HepG2 (cell line): ENCODE measurements at regions not wholly inside any gene's neighbourhood (a gene's known extent, or its start where the extent isn't known, plus 50 kb on each side); places are given as distances from the start of the nearest gene placed in this dataset.

ENCODE experiments used
- ATAC-seq: fragments of 200-7000 bp; cut with Tn5 transposase; 3 replicates; pipeline ENCODE4 v1.9.1; 2020; ENCODE audit warnings: mild to moderate bottlenecking, moderate library complexity
- BruUV-seq: library from RNA; stranded (reverse); fragments of 400-500 nt; replicated peaks from 2 replicates; lab custom pipeline; 2021; lab: Mats Ljungman, UMichigan
- CTCF ChIA-PET: fragments of 300-600 bp; formaldehyde crosslinking; extraction: SDS; loops from one replicate; lab custom pipeline; 2021; ENCODE audit warnings: low total read pairs, inconsistent platforms, low intra/inter-chr PET ratio; lab: Yijun Ruan, JAX
- POLR2A ChIA-PET: fragments of 350-600 bp; sonication (Branson Sonifier 250); formaldehyde crosslinking; loops from one replicate; lab custom pipeline; 2020; ENCODE audit warnings: antibody characterized with exemption, inconsistent platforms; lab: Yijun Ruan, JAX
- DNase-seq: peaks from one replicate; pipeline ENCODE4 v3.0.0-alpha.2; 2015; ENCODE audit warnings: low spot score
- FAIRE-seq: peaks from 3 replicates; lab custom pipeline; 2011; peaks lifted over from hg19 to GRCh38; lab: Jason Lieb, UNC
- H2AFZ ChIP-seq: one replicate; pipeline ENCODE4 v1.6.1; 2011; ENCODE audit warnings: low read length, inconsistent platforms
- H3K27ac ChIP-seq: fragments of 300-600 bp; 3 replicates; pipeline ENCODE4 v1.8.0; 2011; ENCODE audit warnings: mixed run types, mild to moderate bottlenecking, mixed read lengths, low read length, inconsistent platforms; ENCODE audit not compliant: insufficient read depth; ENCODE audit errors: extremely low read length
- H3K27me3 ChIP-seq, 2 experiments: fragments of 200-600 bp in 1 of 2; 2 replicates in 1 of 2; 3 replicates in 1 of 2; pipeline versions ENCODE4 v1.6.0 to v1.8.0; 2011; ENCODE audit warnings: low read length in 2 of 2, mild to moderate bottlenecking in 2 of 2, moderate library complexity in 2 of 2, inconsistent platforms in 1 of 2; ENCODE audit not compliant: insufficient read depth in 2 of 2, control insufficient read depth in 1 of 2
- H3K36me3 ChIP-seq, 2 experiments: fragments of 200-600 bp in 1 of 2; replicated peaks in 1 of 2; 2 replicates in 1 of 2; 3 replicates in 1 of 2; pipeline versions ENCODE4 v1.5.1 to v1.8.0; 2011; ENCODE audit warnings: low read length in 2 of 2, inconsistent platforms in 1 of 2; ENCODE audit not compliant: insufficient read depth in 2 of 2, control insufficient read depth in 1 of 2
- H3K4me1 ChIP-seq: 2 replicates; pipeline ENCODE4 v1.5.1; 2012; ENCODE audit warnings: low read length, inconsistent platforms; ENCODE audit not compliant: insufficient read depth
- H3K4me2 ChIP-seq: 2 replicates; pipeline ENCODE4 v1.6.0; 2011; ENCODE audit warnings: low read depth, low read length, inconsistent platforms
- H3K4me3 ChIP-seq, 3 experiments: fragments of 200-600 bp in 1 of 3; sonication (generic), shearing (Covaris generic) in 1 of 3; replicated peaks in 1 of 3; 2 replicates each; pipeline ENCODE4 v1.5.1; 2011 to 2016; ENCODE audit warnings: low read length in 3 of 3, inconsistent platforms in 2 of 3, low read depth in 2 of 3, mild to moderate bottlenecking in 2 of 3, control low read depth in 1 of 3, mixed read lengths in 1 of 3; ENCODE audit not compliant: insufficient read depth in 1 of 3
- H3K79me2 ChIP-seq: one replicate; pipeline ENCODE4 v1.6.1; 2011; ENCODE audit warnings: low read length, inconsistent platforms; ENCODE audit not compliant: insufficient read depth
- H3K9ac ChIP-seq: 2 replicates; pipeline ENCODE4 v1.6.0; 2011; ENCODE audit warnings: mild to moderate bottlenecking, low read depth, low read length, inconsistent platforms; ENCODE audit not compliant: insufficient read depth
- H3K9me3 ChIP-seq: 2 replicates; pipeline ENCODE4 v1.5.1; 2012; ENCODE audit warnings: mild to moderate bottlenecking, low read length
- H4K20me1 ChIP-seq: 2 replicates; pipeline ENCODE4 v1.6.0; 2011; ENCODE audit warnings: inconsistent platforms, mild to moderate bottlenecking, low read length, moderate library complexity; ENCODE audit not compliant: insufficient read depth
- BCL6 ChIP-seq: IDR thresholded peaks from 2 replicates; pipeline ENCODE4 v1.6.1; 2016; ENCODE audit warnings: missing genetic modification reagents, missing compliant biosample characterization
- CBX5 ChIP-seq: sonication (generic); formaldehyde crosslinking; IDR thresholded peaks from 2 replicates; pipeline ENCODE4 v1.4.0; 2020; ENCODE audit warnings: missing genetic modification reagents, borderline replicate concordance
- CHCHD3 ChIP-seq: sonication (generic); formaldehyde crosslinking; IDR thresholded peaks from 2 replicates; pipeline ENCODE4 v1.8.0; 2022; ENCODE audit warnings: mild to moderate bottlenecking, missing genetic modification reagents, moderate library complexity
- MAFF ChIP-seq: IDR thresholded peaks from 2 replicates; pipeline ENCODE4 v1.6.1; 2011; ENCODE audit warnings: low read depth, low read length, improper control_type of control experiment
- SMAD1 ChIP-seq: sonication (generic); formaldehyde crosslinking; IDR thresholded peaks from 2 replicates; pipeline ENCODE4 v1.4.0; 2020; ENCODE audit warnings: missing genetic modification reagents, low read depth, mild to moderate bottlenecking, borderline replicate concordance
- THYN1 ChIP-seq: sonication (generic); formaldehyde crosslinking; IDR thresholded peaks from 2 replicates; pipeline ENCODE4 v1.8.1; 2023; ENCODE audit warnings: low read depth, mild to moderate bottlenecking, moderate library complexity, missing genetic modification reagents, borderline replicate concordance
- XBP1 ChIP-seq: sonication (generic); formaldehyde crosslinking; IDR thresholded peaks from 2 replicates; pipeline ENCODE4 v1.5.0; 2020; ENCODE audit warnings: missing genetic modification reagents
- ZNF44 ChIP-seq: sonication (generic); formaldehyde crosslinking; IDR thresholded peaks from 2 replicates; pipeline ENCODE4 v1.5.1; 2020; ENCODE audit warnings: mild to moderate bottlenecking, missing genetic modification reagents
- ZNF558 ChIP-seq: sonication (generic); formaldehyde crosslinking; IDR thresholded peaks from 2 replicates; pipeline ENCODE4 v1.9.0; 2022; ENCODE audit warnings: mild to moderate bottlenecking, missing genetic modification reagents, borderline replicate concordance
- ZNF670 ChIP-seq: sonication (generic); formaldehyde crosslinking; IDR thresholded peaks from 2 replicates; pipeline ENCODE4 v1.8.0; 2022; ENCODE audit warnings: mild to moderate bottlenecking, missing genetic modification reagents, borderline replicate concordance
- ZNF776 ChIP-seq: sonication (generic); formaldehyde crosslinking; IDR thresholded peaks from 2 replicates; pipeline ENCODE4 v1.4.0; 2020; ENCODE audit warnings: mild to moderate bottlenecking, missing genetic modification reagents
- ZSCAN31 ChIP-seq: sonication (generic); formaldehyde crosslinking; IDR thresholded peaks from 2 replicates; pipeline ENCODE4 v1.5.0; 2020; ENCODE audit warnings: low read depth, mild to moderate bottlenecking, missing genetic modification reagents
- WGBS: methylation state at CpG from one replicate; pipeline ENCODE4 v1.1.6; 2017; ENCODE audit warnings: low lambda C conversion rate; 5-methylcytosine and 5-hydroxymethylcytosine counted together
- in situ Hi-C: cut with HindIII; loops from 2 replicates; pipeline ENCODE4 v1.10.0; 2017; ENCODE audit warnings: low pct_unique_long_range_greater_than_20kb; ENCODE audit not compliant: extremely low pct_ligation_motif_present
- intact Hi-C: fragments of 100-400 bp; cut with micrococcal nuclease; formaldehyde crosslinking; loops from one replicate; pipeline ENCODE4 v1.10.0; 2022; ENCODE audit not compliant: unreplicated experiment
- TF ChIP-seq, protein P1 (sequence below): IDR thresholded peaks from 2 replicates; pipeline ENCODE4 v1.6.1; 2016; ENCODE audit warnings: missing biosample characterization, missing genetic modification reagents, low read depth
- TF ChIP-seq, protein P2 (sequence below): sonication (generic); formaldehyde crosslinking; IDR thresholded peaks from 2 replicates; pipeline ENCODE4 v1.8.0; 2022; ENCODE audit warnings: mild to moderate bottlenecking, missing genetic modification reagents, moderate library complexity
- TF ChIP-seq, protein P3 (sequence below): sonication (generic); formaldehyde crosslinking; IDR thresholded peaks from 2 replicates; pipeline ENCODE4 v1.5.0; 2020; ENCODE audit warnings: missing genetic modification reagents
- TF ChIP-seq, protein P4 (sequence below): sonication (generic); formaldehyde crosslinking; IDR thresholded peaks from 2 replicates; pipeline ENCODE4 v1.4.0; 2020; ENCODE audit warnings: missing genetic modification reagents, borderline replicate concordance
- TF ChIP-seq, protein P5 (sequence below): sonication (generic); formaldehyde crosslinking; IDR thresholded peaks from 2 replicates; pipeline ENCODE4 v1.4.0; 2020; ENCODE audit warnings: missing genetic modification reagents

DNA sequence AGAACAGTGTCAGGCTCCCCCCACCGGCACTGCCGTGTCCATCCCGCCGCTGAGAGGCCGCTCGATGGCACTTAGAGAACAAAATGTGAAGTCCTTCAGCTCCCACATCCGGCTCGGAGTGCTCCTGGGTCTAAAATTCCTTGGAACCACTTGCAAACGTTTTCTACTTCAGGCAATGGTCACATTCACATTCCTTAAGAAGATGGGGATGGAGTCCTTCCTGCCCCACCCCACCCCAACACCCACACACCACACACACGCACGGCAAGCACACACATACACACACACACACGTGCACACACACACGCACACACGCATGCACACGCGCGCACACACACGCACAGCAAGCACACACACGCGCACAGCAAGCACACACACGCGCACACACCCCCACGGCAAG, 83.4 kb downstream of the SOX1 start (continued):
- TF ChIP-seq, protein P1, sequence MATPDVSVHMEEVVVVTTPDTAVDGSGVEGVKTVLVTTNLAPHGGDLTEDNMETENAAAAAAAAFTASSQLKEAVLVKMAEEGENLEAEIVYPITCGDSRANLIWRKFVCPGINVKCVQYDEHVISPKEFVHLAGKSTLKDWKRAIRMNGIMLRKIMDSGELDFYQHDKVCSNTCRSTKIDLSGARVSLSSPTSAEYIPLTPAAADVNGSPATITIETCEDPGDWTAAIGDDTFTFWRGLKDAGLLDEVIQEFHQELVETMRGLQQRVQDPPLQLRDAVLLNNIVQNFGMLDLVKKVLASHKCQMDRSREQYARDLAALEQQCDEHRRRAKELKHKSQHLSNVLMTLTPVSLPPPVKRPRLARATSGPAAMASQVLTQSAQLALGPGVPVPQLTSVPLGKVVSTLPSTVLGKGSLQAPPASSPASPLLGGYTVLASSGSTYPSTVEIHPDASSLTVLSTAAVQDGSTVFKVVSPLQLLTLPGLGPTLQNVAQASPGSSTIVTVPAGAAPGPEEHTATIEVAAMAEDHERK (CRISPR knock-in tag) = no peak
- TF ChIP-seq SMAD1 = no peak
- no peak for TF ChIP-seq CHCHD3 (CRISPR knock-in tag)
- no peak for TF ChIP-seq XBP1 (CRISPR knock-in tag)
- TF ChIP-seq ZSCAN31 = no peak
- TF ChIP-seq BCL6 (CRISPR knock-in tag) = no peak

DNA sequence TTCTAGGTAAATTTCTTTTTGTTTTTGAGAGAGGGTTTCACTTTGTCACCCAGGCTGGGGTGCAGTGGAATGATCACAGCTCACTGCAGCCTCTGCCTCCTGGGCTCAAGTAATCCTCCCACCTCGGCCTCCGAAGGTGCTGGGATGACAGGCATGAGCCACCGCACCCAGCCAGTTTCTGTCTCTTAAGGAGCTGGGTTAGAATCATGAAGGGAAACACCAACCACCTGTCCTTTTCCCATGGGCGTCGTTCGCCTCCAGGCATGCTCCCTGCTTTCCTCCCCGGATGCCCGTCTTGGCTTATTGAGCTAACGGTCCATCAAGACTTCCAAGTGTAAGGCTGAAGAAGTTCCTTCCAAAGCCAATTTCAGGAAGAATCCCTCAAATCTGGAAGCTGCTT, 85.9 kb downstream of the SOX1 start:
- ATAC-seq (no peak), FAIRE-seq (no peak), DNase-seq (no peak)
- Histone ChIP-seq H3K27me3 (peaks cover 0 to 10% of the 10 kb centered on the region in 2 experiments; a peak in 1 of 5 replicates), H3K4me3 (no peak overlapping the region), H3K79me2 (no peaks in the 10 kb centered on the region), H3K9ac (no peak overlapping the region), H3K27ac (no peak overlapping the region), H3K4me2 (no peak overlapping the region), H2AFZ (no peak overlapping the region), H4K20me1 (no peaks in the 10 kb centered on the region), H3K4me1 (no peaks in the 10 kb centered on the region), H3K36me3 (no peaks in the 10 kb centered on the region), H3K9me3 (peaks cover 9% of the 10 kb centered on the region)
- no TSS peak for BruUV-seq
- in situ Hi-C loops = no loop called here
- POLR2A ChIA-PET = no interaction called here
- CTCF ChIA-PET = no interaction called here
- intact Hi-C loops = no loop called here
- WGBS = 68% methylated on average over 9 of the region's 9 CpGs
- TF ChIP-seq ZNF558 (no peak), CBX5 (CRISPR knock-in tag) (no peak), ZNF670 (CRISPR knock-in tag) (no peak), THYN1 (CRISPR knock-in tag) (no peak), MAFF (no peak), ZNF776 (CRISPR knock-in tag) (no peak), ZNF44 (no peak)
- TF ChIP-seq, protein P2, sequence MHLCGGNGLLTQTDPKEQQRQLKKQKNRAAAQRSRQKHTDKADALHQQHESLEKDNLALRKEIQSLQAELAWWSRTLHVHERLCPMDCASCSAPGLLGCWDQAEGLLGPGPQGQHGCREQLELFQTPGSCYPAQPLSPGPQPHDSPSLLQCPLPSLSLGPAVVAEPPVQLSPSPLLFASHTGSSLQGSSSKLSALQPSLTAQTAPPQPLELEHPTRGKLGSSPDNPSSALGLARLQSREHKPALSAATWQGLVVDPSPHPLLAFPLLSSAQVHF = no peak
- TF ChIP-seq, protein P3, sequence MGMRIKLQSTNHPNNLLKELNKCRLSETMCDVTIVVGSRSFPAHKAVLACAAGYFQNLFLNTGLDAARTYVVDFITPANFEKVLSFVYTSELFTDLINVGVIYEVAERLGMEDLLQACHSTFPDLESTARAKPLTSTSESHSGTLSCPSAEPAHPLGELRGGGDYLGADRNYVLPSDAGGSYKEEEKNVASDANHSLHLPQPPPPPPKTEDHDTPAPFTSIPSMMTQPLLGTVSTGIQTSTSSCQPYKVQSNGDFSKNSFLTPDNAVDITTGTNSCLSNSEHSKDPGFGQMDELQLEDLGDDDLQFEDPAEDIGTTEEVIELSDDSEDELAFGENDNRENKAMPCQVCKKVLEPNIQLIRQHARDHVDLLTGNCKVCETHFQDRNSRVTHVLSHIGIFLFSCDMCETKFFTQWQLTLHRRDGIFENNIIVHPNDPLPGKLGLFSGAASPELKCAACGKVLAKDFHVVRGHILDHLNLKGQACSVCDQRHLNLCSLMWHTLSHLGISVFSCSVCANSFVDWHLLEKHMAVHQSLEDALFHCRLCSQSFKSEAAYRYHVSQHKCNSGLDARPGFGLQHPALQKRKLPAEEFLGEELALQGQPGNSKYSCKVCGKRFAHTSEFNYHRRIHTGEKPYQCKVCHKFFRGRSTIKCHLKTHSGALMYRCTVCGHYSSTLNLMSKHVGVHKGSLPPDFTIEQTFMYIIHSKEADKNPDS (CRISPR knock-in tag) = no peak
- TF ChIP-seq, protein P4, sequence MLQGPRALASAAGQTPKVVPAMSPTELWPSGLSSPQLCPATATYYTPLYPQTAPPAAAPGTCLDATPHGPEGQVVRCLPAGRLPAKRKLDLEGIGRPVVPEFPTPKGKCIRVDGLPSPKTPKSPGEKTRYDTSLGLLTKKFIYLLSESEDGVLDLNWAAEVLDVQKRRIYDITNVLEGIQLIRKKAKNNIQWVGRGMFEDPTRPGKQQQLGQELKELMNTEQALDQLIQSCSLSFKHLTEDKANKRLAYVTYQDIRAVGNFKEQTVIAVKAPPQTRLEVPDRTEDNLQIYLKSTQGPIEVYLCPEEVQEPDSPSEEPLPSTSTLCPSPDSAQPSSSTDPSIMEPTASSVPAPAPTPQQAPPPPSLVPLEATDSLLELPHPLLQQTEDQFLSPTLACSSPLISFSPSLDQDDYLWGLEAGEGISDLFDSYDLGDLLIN (CRISPR knock-in tag) = no peak
- TF ChIP-seq, protein P5, sequence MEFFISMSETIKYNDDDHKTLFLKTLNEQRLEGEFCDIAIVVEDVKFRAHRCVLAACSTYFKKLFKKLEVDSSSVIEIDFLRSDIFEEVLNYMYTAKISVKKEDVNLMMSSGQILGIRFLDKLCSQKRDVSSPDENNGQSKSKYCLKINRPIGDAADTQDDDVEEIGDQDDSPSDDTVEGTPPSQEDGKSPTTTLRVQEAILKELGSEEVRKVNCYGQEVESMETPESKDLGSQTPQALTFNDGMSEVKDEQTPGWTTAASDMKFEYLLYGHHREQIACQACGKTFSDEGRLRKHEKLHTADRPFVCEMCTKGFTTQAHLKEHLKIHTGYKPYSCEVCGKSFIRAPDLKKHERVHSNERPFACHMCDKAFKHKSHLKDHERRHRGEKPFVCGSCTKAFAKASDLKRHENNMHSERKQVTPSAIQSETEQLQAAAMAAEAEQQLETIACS (CRISPR knock-in tag) = no peak
